AG09319 (cell line): ENCODE measurements at regions not wholly inside any gene's neighbourhood (a gene's known extent, or its start where the extent isn't known, plus 50 kb on each side); places are given as distances from the start of the nearest gene placed in this dataset.

ENCODE experiments used
- DNase-seq: peaks from one replicate; pipeline ENCODE4 v3.0.0-alpha.2; 2010; ENCODE audit warnings: low read depth; ENCODE audit errors: extremely low read depth
- TF ChIP-seq, protein P1 (sequence below): IDR thresholded peaks from 2 replicates; pipeline ENCODE4 v1.5.1; 2011; ENCODE audit warnings: low read depth, mild to moderate bottlenecking, inconsistent platforms, low read length, moderate library complexity

DNA sequence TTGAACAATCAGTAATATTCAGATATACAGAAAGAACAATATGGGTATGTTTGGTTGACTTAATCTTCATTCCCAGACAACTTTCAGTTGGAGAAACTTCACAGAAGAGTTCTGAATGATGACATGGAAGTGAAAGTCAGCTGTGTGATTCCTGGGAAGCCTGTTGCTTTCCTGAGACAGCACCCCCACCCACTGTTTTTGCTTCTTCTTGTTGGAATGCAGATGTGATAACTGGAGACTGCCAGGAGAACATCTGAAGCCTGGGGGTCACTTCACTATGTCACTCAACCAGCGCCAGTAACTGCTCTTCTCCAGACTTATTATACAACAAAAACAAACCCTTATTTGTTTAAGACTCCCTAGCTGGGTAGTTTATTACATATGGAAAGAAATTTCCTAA, 599.4 kb downstream of the ZIC1 start:
- DNase-seq, result no peak
- TF ChIP-seq, protein P1, sequence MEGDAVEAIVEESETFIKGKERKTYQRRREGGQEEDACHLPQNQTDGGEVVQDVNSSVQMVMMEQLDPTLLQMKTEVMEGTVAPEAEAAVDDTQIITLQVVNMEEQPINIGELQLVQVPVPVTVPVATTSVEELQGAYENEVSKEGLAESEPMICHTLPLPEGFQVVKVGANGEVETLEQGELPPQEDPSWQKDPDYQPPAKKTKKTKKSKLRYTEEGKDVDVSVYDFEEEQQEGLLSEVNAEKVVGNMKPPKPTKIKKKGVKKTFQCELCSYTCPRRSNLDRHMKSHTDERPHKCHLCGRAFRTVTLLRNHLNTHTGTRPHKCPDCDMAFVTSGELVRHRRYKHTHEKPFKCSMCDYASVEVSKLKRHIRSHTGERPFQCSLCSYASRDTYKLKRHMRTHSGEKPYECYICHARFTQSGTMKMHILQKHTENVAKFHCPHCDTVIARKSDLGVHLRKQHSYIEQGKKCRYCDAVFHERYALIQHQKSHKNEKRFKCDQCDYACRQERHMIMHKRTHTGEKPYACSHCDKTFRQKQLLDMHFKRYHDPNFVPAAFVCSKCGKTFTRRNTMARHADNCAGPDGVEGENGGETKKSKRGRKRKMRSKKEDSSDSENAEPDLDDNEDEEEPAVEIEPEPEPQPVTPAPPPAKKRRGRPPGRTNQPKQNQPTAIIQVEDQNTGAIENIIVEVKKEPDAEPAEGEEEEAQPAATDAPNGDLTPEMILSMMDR, result no peak

DNA sequence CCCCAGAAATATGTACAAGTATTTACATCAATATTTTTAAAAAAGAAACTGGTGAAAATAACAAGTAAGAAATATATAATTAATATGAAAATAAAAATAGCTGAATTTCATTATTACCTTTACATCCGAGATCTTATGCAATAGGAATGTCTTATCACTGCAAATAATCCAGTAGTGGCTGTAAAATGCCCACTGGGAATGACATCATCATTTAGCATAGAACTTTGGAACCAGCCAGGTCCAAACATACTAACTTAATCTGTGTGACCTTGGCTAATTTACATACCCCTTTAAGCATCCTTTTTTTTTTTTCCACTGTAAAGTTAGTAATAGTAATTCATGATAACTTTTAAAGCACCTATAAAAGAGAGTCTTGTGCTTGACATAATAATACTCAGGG, 611.7 kb downstream of the ZIC1 start:
- TF ChIP-seq, protein P1, result no peak
- DNase-seq, result no peak

DNA sequence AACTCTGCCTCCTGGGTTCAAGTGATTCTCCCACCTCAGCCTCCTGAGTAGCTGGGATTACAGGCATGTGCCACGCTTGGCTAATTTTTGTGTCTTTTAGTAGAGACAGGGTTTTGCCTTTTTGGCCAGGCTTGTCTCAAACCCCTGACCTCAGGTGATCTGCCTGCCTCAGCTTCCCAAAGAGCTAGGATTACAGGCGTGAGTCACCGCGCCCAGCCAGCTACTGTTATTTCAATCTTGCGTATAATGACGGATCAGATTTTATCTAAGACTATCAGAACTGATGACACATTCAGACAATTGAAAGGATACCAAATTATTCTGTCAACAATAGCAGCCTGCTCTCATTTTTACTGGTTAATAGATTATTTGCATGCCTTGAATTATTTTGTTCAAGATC, 612.2 kb downstream of the ZIC1 start:
- no peak for DNase-seq
- TF ChIP-seq, protein P1, result no peak

DNA sequence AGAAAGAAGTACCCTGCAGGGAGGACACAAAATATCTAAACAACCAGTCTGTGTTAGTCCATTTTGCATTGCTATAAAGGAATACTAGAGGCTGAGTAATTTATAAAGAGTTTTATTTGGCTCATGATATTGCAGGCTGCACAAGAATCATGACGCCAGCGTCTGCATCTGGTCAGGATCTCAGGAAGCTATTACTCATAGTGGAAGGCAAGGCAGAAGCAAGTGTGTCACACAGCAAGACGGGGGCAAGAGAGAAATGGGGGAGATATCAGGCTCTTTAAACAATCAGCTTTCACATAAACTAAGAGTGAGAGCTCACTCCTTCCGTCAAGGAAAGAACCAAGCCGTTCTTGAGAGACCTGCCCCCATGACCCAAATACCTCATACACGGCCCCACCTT, 614.8 kb downstream of the ZIC1 start:
- TF ChIP-seq, protein P1, result no peak
- no peak for DNase-seq

DNA sequence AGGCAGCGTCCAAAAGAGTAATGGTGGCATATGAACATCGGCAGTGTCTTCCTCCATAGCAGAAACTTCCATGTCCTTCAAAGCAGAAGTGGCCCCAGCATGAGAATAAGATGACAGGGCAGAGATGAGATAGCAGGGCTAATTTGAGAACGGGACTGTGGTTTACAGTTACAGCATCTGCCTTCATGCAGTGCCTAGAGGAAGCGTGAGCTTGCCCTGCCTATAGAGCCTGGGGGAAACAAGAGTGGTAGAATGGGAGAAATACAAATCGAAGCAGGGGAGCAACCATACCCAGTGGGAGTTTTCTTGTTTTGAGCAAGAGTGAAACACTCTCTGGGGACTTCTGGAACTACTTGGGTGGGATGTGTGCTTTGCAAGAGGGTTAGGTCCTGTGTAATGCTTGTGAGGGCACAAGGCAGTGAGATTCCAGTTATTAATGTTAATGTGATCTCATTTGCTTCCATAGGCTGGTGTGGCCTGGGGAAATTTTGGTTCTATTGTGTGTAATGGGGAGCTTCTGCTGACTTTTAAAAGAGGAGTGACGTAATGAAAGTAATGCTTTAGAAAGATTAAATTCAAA, 616.9 kb downstream of the ZIC1 start:
- no peak for DNase-seq
- TF ChIP-seq, protein P1, result no peak

DNA sequence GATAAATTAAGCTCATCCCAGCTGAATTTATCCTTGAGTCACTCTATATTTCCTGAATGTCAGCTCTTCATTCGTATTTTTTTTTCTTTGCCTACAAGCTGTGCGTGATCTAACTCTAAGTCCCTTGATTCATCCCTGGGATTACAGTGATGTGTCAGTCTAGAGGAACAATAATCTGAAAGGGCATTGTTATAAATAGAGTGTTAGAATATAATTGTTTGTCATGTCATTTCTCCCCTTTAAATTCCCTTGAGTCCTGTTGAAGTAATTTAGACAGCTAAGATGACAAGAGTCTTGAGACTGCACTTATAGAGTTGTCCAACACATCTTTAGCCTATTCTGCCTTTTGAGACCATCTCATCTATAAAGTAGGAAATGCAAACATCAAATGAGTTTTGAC, 621.8 kb downstream of the ZIC1 start:
- no peak for DNase-seq
- TF ChIP-seq, protein P1, result no peak

DNA sequence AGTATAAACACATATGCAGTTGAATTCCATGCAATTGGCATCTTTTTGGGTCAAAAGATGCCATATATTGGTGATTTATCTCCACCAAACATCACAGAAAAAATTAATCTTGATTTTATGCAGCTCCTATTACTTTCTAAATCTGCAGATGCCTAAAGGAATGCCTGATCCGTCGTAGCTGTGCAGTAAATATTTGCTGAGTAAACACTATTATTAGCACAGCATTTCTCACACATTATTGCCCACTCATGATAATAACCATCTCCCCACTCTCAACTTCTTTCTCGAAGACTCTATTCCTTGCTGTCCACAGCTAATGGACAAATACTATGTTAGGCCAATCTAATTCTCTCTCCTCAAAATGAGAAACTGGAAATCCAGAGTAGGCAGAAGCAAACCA, 625.2 kb downstream of the ZIC1 start:
- DNase-seq, result no peak
- TF ChIP-seq, protein P1, result no peak
